ENCODE measurements at regions not wholly inside any gene's neighbourhood (a gene's known extent, or its start where the extent isn't known, plus 50 kb on each side); places are given as distances from the start of the nearest gene placed in this dataset.
A peak's percentile ranks its signal among the peaks of the same experiment; 100 is the strongest.

- Histone ChIP-seq H3K27ac (ENCODE audit: low read depth in 2 of 2, low read length in 2 of 2) (no peak overlapping the region), H3K9me3 (ENCODE audit: control insufficient read depth in 2 of 3, insufficient read depth in 1 of 3, low read length in 3 of 3) (peaks cover 0 to 4% (median 0%) of the 10 kb centered on the region in 3 donors), H3K4me3 (ENCODE audit: low read length in 3 of 3) (no peak overlapping the region), H3K27me3 (ENCODE audit: control insufficient read depth, insufficient read depth, low read length) (no peaks in the 10 kb centered on the region), H3K36me3 (ENCODE audit: control insufficient read depth in 2 of 3, insufficient read depth in 3 of 3, low read length in 3 of 3) (no peaks in the 10 kb centered on the region), H3K9ac (ENCODE audit: low read length in 3 of 3) (no peak overlapping the region), H3K4me1 (ENCODE audit: control insufficient read depth in 2 of 3, insufficient read depth in 2 of 3, low read depth in 1 of 3, low read length in 3 of 3) (no peaks in the 10 kb centered on the region)
- FAIRE-seq, result no peak
- TF ChIP-seq CTCF (IDR thresholded peaks at IDR 0.05; ENCODE audit: borderline replicate concordance, extremely low read depth, insufficient read depth), result no peak
- intact Hi-C loops (cut with DNase I), result no loop called here
- no peak for DNase-seq
These were observed 166.8 kb downstream of the KCTD15 start for GRCh38 chr19:33963514-33963913.

- H3K27ac ChIP-seq (ENCODE audit: low read depth in 2 of 2, low read length in 2 of 2), result no peak overlapping the region
- H3K27me3 ChIP-seq (ENCODE audit: control insufficient read depth, insufficient read depth, low read length), result no peaks in the 10 kb centered on the region
- FAIRE-seq, result peak; percentile 6
- intact Hi-C loops (cut with DNase I), result no loop called here
- H3K9me3 ChIP-seq (ENCODE audit: control insufficient read depth in 2 of 3, insufficient read depth in 1 of 3, low read length in 3 of 3), result peaks cover 0 to 14% (median 0%) of the 10 kb centered on the region in 3 donors
- no peak for DNase-seq
- H3K4me1 ChIP-seq (ENCODE audit: control insufficient read depth in 2 of 3, insufficient read depth in 2 of 3, low read depth in 1 of 3, low read length in 3 of 3), result no peaks in the 10 kb centered on the region
- H3K9ac ChIP-seq (ENCODE audit: low read length in 3 of 3), result no peak overlapping the region
- no peak for TF ChIP-seq CTCF (IDR thresholded peaks at IDR 0.05; ENCODE audit: borderline replicate concordance, extremely low read depth, insufficient read depth)
- H3K4me3 ChIP-seq (ENCODE audit: low read length in 3 of 3), result no peak overlapping the region
- no peaks in the 10 kb centered on the region for H3K36me3 ChIP-seq (ENCODE audit: control insufficient read depth in 2 of 3, insufficient read depth in 3 of 3, low read length in 3 of 3)
These were observed 174.4 kb downstream of the KCTD15 start for GRCh38 chr19:33971073-33971472.

DNA sequence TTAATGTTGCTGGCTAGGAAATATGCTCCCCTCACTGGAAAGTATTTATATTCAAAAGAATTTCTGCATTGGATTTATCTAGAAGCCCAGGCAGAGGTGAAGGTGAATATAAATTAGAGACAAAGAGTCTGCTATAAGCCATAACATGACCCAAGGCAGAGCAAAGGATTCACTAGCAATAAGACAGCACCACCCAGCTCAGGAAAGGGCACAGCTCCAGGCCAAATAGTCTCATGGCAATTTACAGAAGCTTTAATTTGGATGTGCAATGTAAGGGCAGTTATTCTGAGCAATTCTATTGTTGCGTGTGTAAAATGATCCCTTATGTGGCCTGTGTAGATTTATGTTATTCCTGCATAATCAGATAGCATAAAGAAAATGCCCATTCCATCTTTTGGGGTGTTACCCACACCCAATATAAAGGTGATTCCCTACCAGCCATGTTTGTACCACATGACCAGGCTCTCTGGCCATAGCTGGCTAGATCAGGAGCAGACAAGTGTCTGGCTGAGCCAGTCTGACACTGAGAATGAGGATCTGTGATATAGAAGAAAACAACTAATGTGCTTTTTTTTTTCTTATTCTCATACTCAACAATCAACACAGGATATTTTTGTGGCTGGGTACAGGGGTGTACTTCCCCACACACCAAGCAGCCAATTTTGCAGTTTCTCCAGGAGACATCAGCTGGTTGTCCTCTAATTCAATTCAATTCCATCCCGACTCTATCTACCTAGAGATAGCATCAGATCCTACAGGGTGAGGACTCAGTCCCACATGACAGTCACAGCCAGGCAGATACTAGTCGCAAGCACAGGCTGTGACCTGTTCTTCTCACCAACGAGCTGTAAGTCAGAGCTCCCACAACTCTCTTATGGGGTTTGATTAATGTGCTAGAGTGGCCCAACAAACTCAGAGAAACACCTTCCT, 181.4 kb downstream of the KCTD15 start:
- FAIRE-seq, result no peak
- Histone ChIP-seq H3K9me3 (ENCODE audit: control insufficient read depth in 2 of 3, insufficient read depth in 1 of 3, low read length in 3 of 3) (peaks cover 0 to 9% (median 0%) of the 10 kb centered on the region in 3 donors), H3K9ac (ENCODE audit: low read length in 3 of 3) (no peak overlapping the region), H3K4me3 (ENCODE audit: low read length in 3 of 3) (no peak overlapping the region), H3K27me3 (ENCODE audit: control insufficient read depth, insufficient read depth, low read length) (no peaks in the 10 kb centered on the region), H3K27ac (ENCODE audit: low read depth in 2 of 2, low read length in 2 of 2) (no peak overlapping the region), H3K4me1 (ENCODE audit: control insufficient read depth in 2 of 3, insufficient read depth in 2 of 3, low read depth in 1 of 3, low read length in 3 of 3) (no peaks in the 10 kb centered on the region), H3K36me3 (ENCODE audit: control insufficient read depth in 2 of 3, insufficient read depth in 3 of 3, low read length in 3 of 3) (no peaks in the 10 kb centered on the region)
- TF ChIP-seq CTCF (IDR thresholded peaks at IDR 0.05; ENCODE audit: borderline replicate concordance, extremely low read depth, insufficient read depth), result no peak
- intact Hi-C loops (cut with DNase I), result no loop called here
- no peak for DNase-seq

Data from kidney (tissue), 13 donors.